ENCODE measurements at regions not wholly inside any gene's neighbourhood (a gene's known extent, or its start where the extent isn't known, plus 50 kb on each side); places are given as distances from the start of the nearest gene placed in this dataset.
A peak's percentile ranks its signal among the peaks of the same experiment; 100 is the strongest.

DNA sequence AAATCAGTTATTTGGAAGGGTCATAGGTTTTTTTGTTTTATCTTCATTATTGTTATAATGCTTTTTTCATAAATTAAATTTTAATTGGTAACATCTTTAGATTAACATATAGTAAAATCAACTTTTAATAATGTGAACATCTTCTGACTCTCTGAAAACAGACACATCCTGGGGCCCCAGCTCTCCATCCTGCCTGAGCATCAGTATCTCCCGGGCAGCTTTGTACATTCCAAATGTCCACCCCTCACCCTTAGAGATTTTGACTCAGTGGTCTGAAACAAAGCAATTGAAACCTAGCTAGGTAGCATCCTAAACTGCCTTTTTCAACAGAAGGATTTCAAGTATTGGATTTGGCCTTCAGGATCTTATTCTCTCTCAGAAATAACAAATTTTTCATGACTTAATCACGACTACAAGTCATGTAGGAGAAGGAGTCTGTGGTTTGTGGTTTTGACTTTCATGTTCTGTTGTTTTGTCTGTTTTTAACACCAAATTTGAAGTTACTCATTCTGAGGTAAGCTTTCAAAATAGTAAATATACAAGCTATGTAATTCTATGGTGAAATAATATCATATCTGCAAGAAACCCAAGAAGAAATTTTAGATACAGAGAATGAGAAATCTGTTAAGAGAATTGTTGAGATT lies 147.3 kb upstream of the UBE2E2 start:
- Mint-ChIP-seq H3K36me3 (ENCODE audit: low read depth) (no peaks in the 10 kb centered on the region), H3K27ac (no peak overlapping the region), H3K4me3 (no peak overlapping the region), H3K4me1 (ENCODE audit: low read depth) (no peaks in the 10 kb centered on the region), H3K27me3 (ENCODE audit: low read depth) (no peaks in the 10 kb centered on the region), H3K9me3 (peaks cover 11% of the 10 kb centered on the region)

DNA sequence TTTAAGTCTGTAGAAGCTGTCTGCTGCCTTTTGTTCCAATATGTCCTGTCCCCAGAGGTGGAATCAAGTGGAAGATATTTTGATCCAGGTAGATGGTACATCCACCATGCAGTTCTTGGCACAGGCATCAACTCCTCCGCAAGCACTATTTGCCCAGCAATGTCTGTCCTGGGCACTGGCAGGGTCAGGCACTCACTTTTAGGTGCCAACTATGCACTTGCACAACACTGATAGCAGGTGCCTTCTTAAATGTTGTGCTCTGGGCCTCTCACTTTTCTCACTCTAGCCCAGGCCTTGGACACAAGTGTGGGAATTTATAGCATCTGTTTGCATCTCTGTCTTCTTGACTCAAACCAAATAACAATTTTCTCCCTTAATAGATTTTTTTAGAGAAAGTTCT lies 140.5 kb upstream of the UBE2E2 start:
- H3K9me3 Mint-ChIP-seq: peaks cover 11% of the 10 kb centered on the region
- H3K4me1 Mint-ChIP-seq (ENCODE audit: low read depth): no peaks in the 10 kb centered on the region
- H3K36me3 Mint-ChIP-seq (ENCODE audit: low read depth): no peaks in the 10 kb centered on the region
- no peaks in the 10 kb centered on the region for H3K27me3 Mint-ChIP-seq (ENCODE audit: low read depth)
- H3K4me3 Mint-ChIP-seq: no peak overlapping the region
- H3K27ac Mint-ChIP-seq: no peak overlapping the region

DNA sequence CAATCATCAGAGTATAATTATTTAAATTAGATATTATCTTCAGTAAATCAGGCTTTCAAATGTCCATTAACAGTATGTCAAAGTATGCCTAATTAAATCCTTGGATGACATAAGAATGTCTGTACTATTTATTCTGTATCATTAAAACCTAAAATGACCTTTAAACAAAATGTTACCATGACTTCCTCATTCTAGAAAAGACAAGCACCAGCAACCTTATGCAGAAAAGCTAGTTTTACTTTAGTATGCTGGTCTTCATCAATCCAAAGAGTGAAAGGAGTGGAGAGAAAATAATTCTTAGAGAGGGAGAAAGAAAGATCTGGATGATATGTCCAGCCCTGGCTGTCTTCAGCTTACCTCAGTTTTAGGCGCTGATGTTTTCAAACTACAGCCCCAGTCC lies 140.1 kb upstream of the UBE2E2 start:
- Mint-ChIP-seq H3K4me3 (no peak overlapping the region), H3K36me3 (ENCODE audit: low read depth) (no peaks in the 10 kb centered on the region), H3K27ac (no peak overlapping the region), H3K4me1 (ENCODE audit: low read depth) (no peaks in the 10 kb centered on the region), H3K9me3 (peaks cover 11% of the 10 kb centered on the region), H3K27me3 (ENCODE audit: low read depth) (no peaks in the 10 kb centered on the region)

DNA sequence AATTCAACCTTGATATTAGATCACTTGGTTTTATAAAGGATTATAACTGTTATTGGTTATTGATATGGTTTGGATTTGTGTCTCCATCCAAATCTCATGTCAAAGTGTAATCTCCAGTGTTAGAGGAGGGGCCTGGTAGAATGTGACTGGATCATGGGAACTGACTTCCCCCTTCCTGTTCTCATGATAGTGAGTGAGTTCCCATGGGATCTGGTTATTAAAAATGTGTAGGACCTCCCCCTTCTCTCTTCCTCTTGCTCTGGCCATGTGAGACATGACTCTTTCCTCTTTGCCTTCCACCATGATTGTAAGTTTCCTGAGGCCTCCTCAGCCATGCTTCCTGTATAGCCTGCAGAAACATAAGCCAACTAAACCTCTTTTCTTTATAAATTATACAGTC lies 136.0 kb upstream of the UBE2E2 start:
- no peaks in the 10 kb centered on the region for H3K27me3 Mint-ChIP-seq (ENCODE audit: low read depth)
- no peak overlapping the region for H3K4me3 Mint-ChIP-seq
- no peak overlapping the region for H3K27ac Mint-ChIP-seq
- no peaks in the 10 kb centered on the region for H3K36me3 Mint-ChIP-seq (ENCODE audit: low read depth)
- no peaks in the 10 kb centered on the region for H3K4me1 Mint-ChIP-seq (ENCODE audit: low read depth)
- no peaks in the 10 kb centered on the region for H3K9me3 Mint-ChIP-seq

DNA sequence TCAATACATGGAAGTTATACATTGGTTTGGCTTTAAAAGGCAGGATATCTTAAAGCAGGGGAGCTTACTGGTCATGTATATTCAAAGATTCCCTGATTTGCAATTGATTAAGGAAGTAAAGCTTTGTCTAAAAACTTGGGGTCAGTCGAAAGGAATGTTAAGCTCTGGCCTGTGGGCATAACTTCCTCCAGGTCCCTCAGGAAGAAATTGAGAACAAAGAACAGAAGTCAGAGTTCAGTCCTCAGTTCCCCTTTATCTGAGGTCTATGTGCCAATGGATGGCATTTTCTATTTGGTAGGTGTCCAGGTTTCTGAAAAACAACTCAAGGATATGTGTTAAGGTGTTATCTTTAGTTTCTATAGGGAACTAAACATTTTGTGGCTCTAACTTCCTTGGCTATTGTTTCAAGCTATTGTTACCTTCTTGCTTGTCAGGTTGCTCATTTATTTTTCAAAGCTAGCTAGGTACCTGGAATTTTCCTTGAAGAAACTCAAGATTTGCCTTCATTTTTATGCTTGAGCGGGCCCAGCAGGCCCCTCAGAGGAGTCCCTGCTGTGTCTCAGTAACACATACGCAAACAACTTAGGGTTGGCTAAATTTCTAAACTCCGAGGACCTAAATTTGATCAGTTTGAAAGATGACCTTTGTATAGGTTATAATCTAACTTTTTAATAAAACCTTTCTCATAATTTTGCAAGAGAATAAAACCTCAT lies 135.0 kb upstream of the UBE2E2 start:
- no peak overlapping the region for H3K4me3 Mint-ChIP-seq
- no peaks in the 10 kb centered on the region for H3K4me1 Mint-ChIP-seq (ENCODE audit: low read depth)
- H3K27me3 Mint-ChIP-seq (ENCODE audit: low read depth): no peaks in the 10 kb centered on the region
- H3K27ac Mint-ChIP-seq: no peak overlapping the region
- no peaks in the 10 kb centered on the region for H3K36me3 Mint-ChIP-seq (ENCODE audit: low read depth)
- no peaks in the 10 kb centered on the region for H3K9me3 Mint-ChIP-seq

DNA sequence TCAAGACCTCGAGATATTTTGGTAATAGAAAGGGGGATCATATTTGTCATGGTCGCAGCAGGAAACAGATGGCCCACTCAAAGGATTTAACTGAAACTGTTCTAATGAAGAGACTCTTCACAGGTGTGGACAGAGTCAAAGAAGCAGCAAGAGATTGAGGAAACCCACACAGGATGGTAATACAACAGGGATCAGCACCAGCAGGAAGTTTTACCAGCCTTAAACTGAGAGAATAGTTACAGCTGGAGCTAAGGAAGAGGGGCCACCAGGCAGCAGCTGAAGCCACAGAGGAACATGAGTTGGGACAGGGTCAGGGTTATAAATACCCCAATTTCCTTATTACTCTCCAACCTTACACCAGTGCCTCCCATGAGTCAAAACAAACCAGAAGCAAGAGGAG lies 131.8 kb upstream of the UBE2E2 start:
- no peaks in the 10 kb centered on the region for H3K4me1 Mint-ChIP-seq (ENCODE audit: low read depth)
- H3K36me3 Mint-ChIP-seq (ENCODE audit: low read depth): no peaks in the 10 kb centered on the region
- H3K4me3 Mint-ChIP-seq: no peak overlapping the region
- no peaks in the 10 kb centered on the region for H3K27me3 Mint-ChIP-seq (ENCODE audit: low read depth)
- no peaks in the 10 kb centered on the region for H3K9me3 Mint-ChIP-seq
- H3K27ac Mint-ChIP-seq: no peak overlapping the region

DNA sequence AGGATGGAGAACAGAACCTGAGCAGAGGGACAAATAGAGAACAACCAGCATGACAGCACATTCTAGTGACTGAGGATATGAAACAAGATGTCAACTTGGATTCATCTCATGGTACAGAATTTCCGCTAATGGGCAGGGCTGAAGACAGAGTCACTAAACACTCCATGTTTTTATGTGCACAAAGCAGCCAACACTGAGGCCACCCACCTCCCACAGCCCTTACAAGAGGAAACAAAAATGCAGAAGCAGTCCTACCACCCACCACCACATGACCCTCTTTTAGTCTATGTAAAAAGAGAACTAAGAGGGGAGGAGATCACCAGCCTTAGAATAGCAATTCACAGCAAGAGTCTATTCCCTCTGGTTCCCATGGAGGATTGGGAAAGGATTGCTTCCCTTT lies 131.4 kb upstream of the UBE2E2 start:
- H3K9me3 Mint-ChIP-seq: no peaks in the 10 kb centered on the region

DNA sequence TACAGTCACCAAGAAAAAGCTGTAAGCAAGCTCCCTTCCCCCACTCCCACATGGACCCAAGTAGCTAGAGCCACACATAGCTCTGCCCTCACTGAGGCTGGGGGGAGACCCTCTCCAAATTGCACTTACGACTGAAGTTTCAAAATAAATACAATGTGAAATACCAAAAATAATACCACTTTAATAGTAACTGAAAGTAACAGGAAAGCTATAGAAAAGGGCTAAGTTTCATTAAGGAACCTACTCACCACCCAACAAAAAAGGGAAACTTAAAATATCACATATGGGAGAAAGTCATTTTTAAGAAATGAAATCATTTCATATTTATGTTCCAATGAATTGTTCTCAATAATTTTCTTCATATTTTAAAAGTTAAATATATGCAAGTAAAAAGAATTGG lies 130.4 kb upstream of the UBE2E2 start:
- Mint-ChIP-seq H3K27me3 (ENCODE audit: low read depth) (no peaks in the 10 kb centered on the region), H3K36me3 (ENCODE audit: low read depth) (no peaks in the 10 kb centered on the region), H3K4me3 (no peak overlapping the region), H3K9me3 (no peaks in the 10 kb centered on the region), H3K27ac (no peak overlapping the region), H3K4me1 (ENCODE audit: low read depth) (no peaks in the 10 kb centered on the region)

More for the DNA sequence above, 131.4 kb upstream of the UBE2E2 start:
- no peaks in the 10 kb centered on the region for H3K36me3 Mint-ChIP-seq (ENCODE audit: low read depth)
- H3K27me3 Mint-ChIP-seq (ENCODE audit: low read depth): no peaks in the 10 kb centered on the region
- H3K4me1 Mint-ChIP-seq (ENCODE audit: low read depth): no peaks in the 10 kb centered on the region
- no peak overlapping the region for H3K4me3 Mint-ChIP-seq
- H3K27ac Mint-ChIP-seq: no peak overlapping the region

DNA sequence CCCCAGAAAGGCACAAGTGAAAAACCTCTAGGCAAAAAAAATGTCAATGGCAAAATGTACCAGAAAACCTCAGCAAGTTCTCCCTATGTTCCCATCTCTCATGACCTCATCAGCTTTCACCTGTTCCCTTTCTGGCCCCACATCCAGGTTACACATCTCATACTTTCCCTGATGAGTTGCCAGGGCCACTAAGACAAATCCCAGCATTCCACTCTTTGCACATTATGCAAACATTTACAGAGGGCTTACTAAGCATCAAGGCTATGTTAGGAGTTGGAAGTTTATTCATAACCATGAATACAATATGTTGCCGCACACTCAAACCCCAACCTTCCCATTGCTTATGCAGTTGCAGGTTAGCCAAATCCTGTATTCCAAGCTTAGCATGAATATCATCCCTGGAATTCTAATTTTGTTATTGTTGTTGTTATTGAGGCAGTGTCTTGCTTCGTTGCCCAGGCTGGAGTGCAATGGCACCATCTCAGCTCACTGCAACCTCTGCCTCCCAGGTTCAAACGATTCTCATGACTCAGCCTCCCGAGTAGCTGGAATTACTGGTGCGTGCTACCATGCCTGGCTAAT lies 129.3 kb upstream of the UBE2E2 start:
- no peak overlapping the region for H3K27ac Mint-ChIP-seq
- no peaks in the 10 kb centered on the region for H3K36me3 Mint-ChIP-seq (ENCODE audit: low read depth)
- H3K27me3 Mint-ChIP-seq (ENCODE audit: low read depth): no peaks in the 10 kb centered on the region
- H3K9me3 Mint-ChIP-seq: no peaks in the 10 kb centered on the region
- H3K4me1 Mint-ChIP-seq (ENCODE audit: low read depth): no peaks in the 10 kb centered on the region
- no peak overlapping the region for H3K4me3 Mint-ChIP-seq

DNA sequence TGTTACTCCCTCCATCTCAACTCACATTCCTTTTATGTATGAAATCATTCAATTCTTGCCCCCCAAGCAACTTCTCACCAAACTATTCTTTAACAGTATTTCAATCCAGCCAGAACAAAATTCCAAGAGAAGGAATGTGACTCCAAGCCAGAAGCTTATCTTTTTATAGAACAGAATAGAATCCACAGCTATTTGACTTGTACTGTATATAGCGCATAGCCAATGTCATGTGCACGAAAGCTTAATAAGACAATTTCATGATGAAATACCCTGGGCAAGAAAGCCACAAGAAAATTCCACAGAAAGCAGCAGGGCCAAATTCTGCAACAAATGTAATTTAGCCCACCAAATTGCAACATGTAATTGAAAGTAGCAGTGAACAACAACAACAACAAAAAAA lies 127.6 kb upstream of the UBE2E2 start:
- peaks cover 6% of the 10 kb centered on the region for H3K4me1 Mint-ChIP-seq (ENCODE audit: low read depth)
- no peaks in the 10 kb centered on the region for H3K9me3 Mint-ChIP-seq
- no peak overlapping the region for H3K4me3 Mint-ChIP-seq
- H3K27ac Mint-ChIP-seq: no peak overlapping the region
- no peaks in the 10 kb centered on the region for H3K36me3 Mint-ChIP-seq (ENCODE audit: low read depth)
- no peaks in the 10 kb centered on the region for H3K27me3 Mint-ChIP-seq (ENCODE audit: low read depth)

DNA sequence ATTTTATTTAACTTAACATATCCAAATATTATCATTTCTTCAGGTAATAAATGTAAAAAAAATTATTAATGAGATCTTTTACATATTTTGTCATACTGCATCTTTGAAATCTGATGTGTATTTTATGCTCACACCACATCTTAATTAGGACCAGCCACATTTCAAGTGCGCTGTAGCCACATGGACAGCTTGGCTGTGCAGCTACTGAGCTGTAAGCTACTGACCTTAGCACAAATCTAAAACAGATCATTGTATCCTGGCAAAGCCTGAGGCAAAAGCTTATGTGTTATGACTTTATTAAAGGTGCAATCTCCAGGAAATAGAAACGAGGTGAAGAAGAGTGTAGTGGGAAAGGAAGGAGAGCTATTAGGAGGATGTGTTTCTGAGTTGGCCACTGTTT lies 126.7 kb upstream of the UBE2E2 start:
- Mint-ChIP-seq H3K27me3 (ENCODE audit: low read depth) (no peaks in the 10 kb centered on the region), H3K9me3 (no peaks in the 10 kb centered on the region), H3K4me1 (ENCODE audit: low read depth) (peaks cover 6% of the 10 kb centered on the region), H3K27ac (no peak overlapping the region), H3K36me3 (ENCODE audit: low read depth) (no peaks in the 10 kb centered on the region), H3K4me3 (no peak overlapping the region)

DNA sequence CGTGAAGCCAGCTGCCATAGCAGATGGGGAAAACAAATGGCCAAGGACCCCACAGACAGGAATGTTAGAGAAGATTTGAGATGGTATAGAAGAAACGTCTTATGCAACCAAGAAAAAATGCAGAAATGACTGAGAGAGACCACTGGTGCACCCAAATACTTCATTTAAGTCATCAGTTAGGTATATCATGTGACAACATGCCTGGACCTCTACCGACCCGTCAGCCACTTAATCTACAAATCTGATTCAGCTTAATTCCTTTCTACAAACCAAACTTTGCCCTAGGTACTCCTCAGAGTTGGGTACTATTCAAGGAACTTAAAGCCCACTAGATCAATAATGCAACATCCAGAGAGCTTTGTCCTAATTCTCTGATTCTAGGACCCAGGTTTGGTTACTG lies 126.0 kb upstream of the UBE2E2 start:
- Mint-ChIP-seq H3K9me3 (no peaks in the 10 kb centered on the region), H3K4me3 (no peak overlapping the region), H3K27me3 (ENCODE audit: low read depth) (no peaks in the 10 kb centered on the region), H3K27ac (no peak overlapping the region), H3K4me1 (ENCODE audit: low read depth) (peaks cover 6% of the 10 kb centered on the region), H3K36me3 (ENCODE audit: low read depth) (no peaks in the 10 kb centered on the region)

DNA sequence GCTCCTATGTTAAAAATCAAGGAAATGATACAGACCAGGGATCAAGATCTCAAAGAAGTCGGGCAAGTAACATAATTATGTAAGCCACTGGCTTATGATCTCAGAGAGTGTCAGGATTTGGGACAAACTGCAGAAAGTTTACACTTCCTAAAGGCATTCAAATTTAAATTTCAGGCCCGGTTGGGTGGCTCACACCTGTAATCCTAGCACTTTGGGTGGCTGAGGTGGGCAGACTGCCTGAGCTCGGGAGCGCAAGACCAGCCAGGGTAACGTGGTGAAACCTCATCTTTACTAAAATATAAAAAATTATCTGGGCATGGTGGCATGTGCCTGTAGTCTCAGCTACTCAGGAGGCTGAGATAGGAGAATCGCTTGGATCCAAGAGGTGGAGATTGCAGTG lies 124.4 kb upstream of the UBE2E2 start:
- Mint-ChIP-seq H3K27ac (no peak overlapping the region), H3K9me3 (no peaks in the 10 kb centered on the region), H3K36me3 (ENCODE audit: low read depth) (no peaks in the 10 kb centered on the region), H3K4me1 (ENCODE audit: low read depth) (peaks cover 6% of the 10 kb centered on the region), H3K4me3 (no peak overlapping the region), H3K27me3 (ENCODE audit: low read depth) (no peaks in the 10 kb centered on the region)

DNA sequence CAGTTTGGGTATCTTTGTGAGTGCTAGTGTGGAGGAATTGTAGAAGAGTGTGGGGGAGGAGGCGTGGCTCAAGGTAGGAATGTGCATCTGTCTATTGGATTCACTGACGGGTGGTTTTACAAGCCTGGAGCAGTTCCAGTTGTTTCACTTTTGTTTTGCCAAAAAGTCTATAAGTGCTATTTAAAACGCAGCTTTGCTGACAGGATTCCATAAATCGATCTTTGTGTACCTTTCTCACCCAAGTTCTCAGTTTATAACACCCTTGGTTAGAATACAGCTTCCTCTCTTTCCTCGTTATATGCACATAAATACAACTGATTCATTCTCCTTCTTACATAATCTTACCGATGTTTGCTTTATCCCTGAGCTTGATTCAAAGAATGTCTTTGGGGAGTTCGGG lies 123.2 kb upstream of the UBE2E2 start:
- Mint-ChIP-seq H3K27me3 (ENCODE audit: low read depth) (no peaks in the 10 kb centered on the region), H3K27ac (no peak overlapping the region), H3K9me3 (no peaks in the 10 kb centered on the region), H3K36me3 (ENCODE audit: low read depth) (no peaks in the 10 kb centered on the region), H3K4me3 (peak overlapping the region; percentile 4), H3K4me1 (ENCODE audit: low read depth) (peaks cover 6% of the 10 kb centered on the region)

DNA sequence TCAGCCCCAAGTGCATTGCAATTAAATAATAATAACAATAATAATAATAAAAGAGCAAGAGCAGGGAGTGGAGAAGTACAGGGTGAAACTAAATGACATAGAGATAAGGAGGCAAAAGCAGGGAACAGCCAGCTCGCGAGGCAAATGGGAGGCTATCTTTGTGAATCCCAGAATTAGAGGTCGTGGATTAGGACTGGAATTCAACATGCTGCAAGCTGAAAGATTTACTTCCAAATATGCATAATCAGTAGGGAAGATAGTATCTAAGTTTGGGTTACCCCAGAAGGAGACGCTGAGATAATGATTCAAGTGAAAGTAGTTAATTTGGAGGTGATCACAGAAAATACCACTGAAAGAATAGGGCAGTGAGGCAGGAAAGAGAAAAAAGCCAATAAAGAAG lies 119.4 kb upstream of the UBE2E2 start:
- Mint-ChIP-seq H3K27me3 (ENCODE audit: low read depth) (no peaks in the 10 kb centered on the region), H3K36me3 (ENCODE audit: low read depth) (no peaks in the 10 kb centered on the region), H3K4me1 (ENCODE audit: low read depth) (peaks cover 6% of the 10 kb centered on the region), H3K27ac (no peak overlapping the region), H3K4me3 (no peak overlapping the region), H3K9me3 (no peaks in the 10 kb centered on the region)

Data from T-helper 1 cell treated with Interleukin-12 subunit alpha and Interleukin-12 subunit beta and Interleukin-4 antibody, amounts not matched to agents 30 μg/mL and 1 μg/mL, for 36 hours (primary cell).